HEK293 (cell line): ENCODE measurements at regions not wholly inside any gene's neighbourhood (a gene's known extent, or its start where the extent isn't known, plus 50 kb on each side); places are given as distances from the start of the nearest gene placed in this dataset.
A peak's percentile ranks its signal among the peaks of the same experiment; 100 is the strongest.

Source experiments
- CTCF ChIA-PET: fragments of 350-600 bp; formaldehyde crosslinking; extraction: SDS; loops from one replicate; lab custom pipeline; 2021; ENCODE audit warnings: antibody characterized with exemption; lab: Yijun Ruan, JAX
- POLR2A ChIA-PET: fragments of 300-600 bp; formaldehyde crosslinking; extraction: SDS; loops from one replicate; lab custom pipeline; 2020; ENCODE audit warnings: antibody characterized with exemption, inconsistent platforms; lab: Yijun Ruan, JAX
- H3K27ac ChIP-seq: fragments of 200-500 bp; sonication (Bioruptor generic); 2 replicates; pipeline ENCODE4 v1.5.1; 2014; ENCODE audit warnings: low read depth, low read length, control low read depth, inconsistent platforms; ENCODE audit errors: extremely low read depth
- H3K36me3 ChIP-seq, 2 experiments: fragments of 200-500 bp in 1 of 2; sonication (Bioruptor generic) in 1 of 2; 1 replicate in 1 of 2; 2 replicates in 1 of 2; pipeline ENCODE4 v1.5.1; 2014 to 2017; ENCODE audit warnings: inconsistent platforms in 2 of 2, low read length in 2 of 2; ENCODE audit not compliant: control insufficient read depth in 2 of 2, insufficient read depth in 1 of 2
- H3K4me1 ChIP-seq: fragments of 200-500 bp; sonication (Bioruptor generic); 2 replicates; pipeline ENCODE4 v1.5.1; 2014; ENCODE audit warnings: mild to moderate bottlenecking, low read length, inconsistent platforms; ENCODE audit not compliant: control insufficient read depth, insufficient read depth
- H3K4me3 ChIP-seq: 2 replicates; pipeline ENCODE4 v1.5.1; 2011; ENCODE audit warnings: low read depth, mild to moderate bottlenecking, control low read depth, low read length, moderate library complexity
- H3K9me3 ChIP-seq: fragments of 200-500 bp; sonication (Bioruptor generic); 2 replicates; pipeline ENCODE4 v1.5.1; 2014; ENCODE audit warnings: low read depth, low read length, inconsistent platforms; ENCODE audit not compliant: control insufficient read depth, insufficient read depth
- REST ChIP-seq: fragments of 450-650 bp; formaldehyde crosslinking; IDR thresholded peaks from 2 replicates; pipeline ENCODE4 v1.5.1; 2016; ENCODE audit warnings: missing biosample characterization, missing genetic modification characterization
- TRIM28 ChIP-seq: IDR thresholded peaks from 2 replicates; pipeline ENCODE4 v1.6.1; 2011; ENCODE audit warnings: low read length, control low read depth, borderline replicate concordance
- ZBTB48 ChIP-seq: fragments of 450-650 bp; formaldehyde crosslinking; IDR thresholded peaks from 2 replicates; pipeline ENCODE4 v1.5.1; 2016; ENCODE audit warnings: missing biosample characterization, missing genetic modification characterization
- ZBTB7A ChIP-seq: fragments of 450-650 bp; formaldehyde crosslinking; IDR thresholded peaks from 2 replicates; pipeline ENCODE4 v1.5.1; 2016; ENCODE audit warnings: low read depth, missing biosample characterization, missing genetic modification characterization
- ZIC2 ChIP-seq: fragments of 450-650 bp; formaldehyde crosslinking; IDR thresholded peaks from 2 replicates; pipeline ENCODE4 v1.5.1; 2016; ENCODE audit warnings: missing biosample characterization, missing genetic modification characterization
- ZNF132 ChIP-seq: fragments of 450-650 bp; formaldehyde crosslinking; IDR thresholded peaks from 2 replicates; pipeline ENCODE4 v1.5.1; 2017; ENCODE audit warnings: missing biosample characterization, missing genetic modification characterization, borderline replicate concordance
- ZNF184 ChIP-seq: fragments of 450-650 bp; IDR thresholded peaks from 2 replicates; pipeline ENCODE4 v1.5.1; 2018; ENCODE audit warnings: missing biosample characterization, mild to moderate bottlenecking, missing genetic modification characterization
- ZNF211 ChIP-seq: fragments of 450-650 bp; formaldehyde crosslinking; IDR thresholded peaks from 2 replicates; pipeline ENCODE4 v1.5.1; 2016; ENCODE audit warnings: low read depth, missing biosample characterization, missing genetic modification characterization
- ZNF221 ChIP-seq: fragments of 450-650 bp; formaldehyde crosslinking; IDR thresholded peaks from 2 replicates; pipeline ENCODE4 v1.5.1; 2017; ENCODE audit warnings: missing biosample characterization, missing genetic modification characterization, borderline replicate concordance
- ZNF311 ChIP-seq: fragments of 450-650 bp; formaldehyde crosslinking; IDR thresholded peaks from 2 replicates; pipeline ENCODE4 v1.5.1; 2017; ENCODE audit warnings: missing biosample characterization, missing genetic modification characterization, borderline replicate concordance
- ZNF350 ChIP-seq: fragments of 450-650 bp; formaldehyde crosslinking; IDR thresholded peaks from 2 replicates; pipeline ENCODE4 v1.5.0; 2017; ENCODE audit warnings: missing biosample characterization, mild to moderate bottlenecking, missing genetic modification characterization
- ZNF449 ChIP-seq: fragments of 450-650 bp; formaldehyde crosslinking; IDR thresholded peaks from 2 replicates; pipeline ENCODE4 v1.5.1; 2017; ENCODE audit warnings: missing biosample characterization, mild to moderate bottlenecking, missing genetic modification characterization, moderate library complexity
- ZNF518A ChIP-seq: fragments of 450-650 bp; formaldehyde crosslinking; conservative IDR thresholded peaks from 2 replicates; pipeline ENCODE4 v1.5.1; 2016; ENCODE audit warnings: low read depth, missing biosample characterization, missing genetic modification characterization
- ZNF544 ChIP-seq: fragments of 450-650 bp; formaldehyde crosslinking; IDR thresholded peaks from 2 replicates; pipeline ENCODE4 v1.5.0; 2017; ENCODE audit warnings: missing biosample characterization, missing genetic modification characterization
- ZNF548 ChIP-seq: fragments of 450-650 bp; formaldehyde crosslinking; IDR thresholded peaks from 2 replicates; pipeline ENCODE4 v1.5.1; 2016; ENCODE audit warnings: missing biosample characterization, missing genetic modification characterization
- ZNF596 ChIP-seq: fragments of 450-650 bp; IDR thresholded peaks from 2 replicates; pipeline ENCODE4 v1.5.0; 2018; ENCODE audit warnings: missing biosample characterization, mild to moderate bottlenecking, missing genetic modification characterization, moderate library complexity
- ZNF626 ChIP-seq: fragments of 450-650 bp; sonication (Bioruptor Pico); formaldehyde crosslinking; IDR thresholded peaks from 2 replicates; pipeline ENCODE4 v1.5.1; 2018; ENCODE audit warnings: missing biosample characterization, missing genetic modification characterization, inconsistent platforms
- ZNF692 ChIP-seq: fragments of 450-650 bp; formaldehyde crosslinking; IDR thresholded peaks from 2 replicates; pipeline ENCODE4 v1.5.1; 2016; ENCODE audit warnings: missing biosample characterization, missing genetic modification characterization
- TF ChIP-seq, protein P1 (sequence below): fragments of 450-650 bp; formaldehyde crosslinking; IDR thresholded peaks from 2 replicates; pipeline ENCODE4 v1.5.1; 2016; ENCODE audit warnings: missing biosample characterization, missing genetic modification characterization

- Histone ChIP-seq H3K36me3 (no peaks in the 10 kb centered on the region), H3K27ac (no peak overlapping the region), H3K4me3 (no peak overlapping the region), H3K4me1 (no peaks in the 10 kb centered on the region), H3K9me3 (no peaks in the 10 kb centered on the region)
- no peak for TF ChIP-seq ZNF692
- ChIA-PET POLR2A (no interaction called here), CTCF (no interaction called here)
These were observed 249.9 kb upstream of the ZNF32 start for GRCh38 chr10:43898592-43898991.

DNA sequence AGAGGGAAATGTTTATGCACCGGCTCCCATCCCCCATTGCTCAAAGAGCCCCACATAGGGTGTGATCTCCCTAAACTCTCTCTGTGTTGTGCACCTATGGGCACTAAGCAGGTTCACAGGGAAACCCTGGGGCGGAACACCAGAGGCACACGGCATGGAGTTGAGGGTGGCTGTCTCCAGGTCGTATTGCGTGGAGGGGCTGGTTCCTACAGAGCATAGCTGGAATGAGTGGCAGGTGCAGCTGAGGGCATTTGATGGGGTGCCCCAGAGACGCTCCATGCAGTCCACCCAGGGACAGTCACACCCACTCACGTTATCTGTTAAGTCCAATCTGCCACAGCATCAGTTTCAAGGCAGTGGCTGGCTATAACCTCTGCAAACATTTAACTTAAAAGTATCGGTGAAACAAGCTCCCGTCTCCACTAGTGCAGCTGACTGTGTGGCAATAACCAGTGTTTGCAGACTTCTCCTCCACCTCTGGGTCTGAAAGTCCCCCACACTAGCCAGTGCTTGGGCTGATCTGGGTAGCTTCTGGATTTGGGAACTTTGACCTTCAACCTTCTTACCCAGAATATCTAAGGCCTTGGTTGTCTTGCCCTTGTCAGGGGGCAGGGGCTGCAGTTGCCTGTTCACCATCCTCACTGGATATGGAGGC is 249.2 kb upstream of the ZNF32 start:
- no peak overlapping the region for H3K27ac ChIP-seq
- H3K36me3 ChIP-seq, result no peaks in the 10 kb centered on the region
- ChIA-PET CTCF (interaction anchor here (0.6 kb wide), 1 partner anchor 1103 kb away, joined by 3 read pairs; no protein-coding TSS in a partner anchor), POLR2A (no interaction called here)
- no peaks in the 10 kb centered on the region for H3K4me1 ChIP-seq
- H3K9me3 ChIP-seq, result no peaks in the 10 kb centered on the region
- no peak for TF ChIP-seq TRIM28
- TF ChIP-seq ZBTB7A (tag by site-specific recombination), result no peak
- no peak for TF ChIP-seq ZNF548 (tag by site-specific recombination)
- TF ChIP-seq ZNF596, result no peak
- TF ChIP-seq ZIC2 (tag by site-specific recombination), result no peak
- TF ChIP-seq ZNF544 (tag by site-specific recombination), result no peak
- TF ChIP-seq, protein P1, sequence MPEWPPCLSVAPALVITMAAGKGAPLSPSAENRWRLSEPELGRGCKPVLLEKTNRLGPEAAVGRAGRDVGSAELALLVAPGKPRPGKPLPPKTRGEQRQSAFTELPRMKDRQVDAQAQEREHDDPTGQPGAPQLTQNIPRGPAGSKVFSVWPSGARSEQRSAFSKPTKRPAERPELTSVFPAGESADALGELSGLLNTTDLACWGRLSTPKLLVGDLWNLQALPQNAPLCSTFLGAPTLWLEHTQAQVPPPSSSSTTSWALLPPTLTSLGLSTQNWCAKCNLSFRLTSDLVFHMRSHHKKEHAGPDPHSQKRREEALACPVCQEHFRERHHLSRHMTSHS, result no peak
- TF ChIP-seq ZNF350 (tag by site-specific recombination), result no peak
- TF ChIP-seq ZNF311 (tag by site-specific recombination), result no peak
- TF ChIP-seq ZNF132 (tag by site-specific recombination), result no peak
- no peak for TF ChIP-seq ZBTB48 (tag by site-specific recombination)
- TF ChIP-seq ZNF184 (tag by site-specific recombination), result no peak
- no peak for TF ChIP-seq ZNF626 (tag by site-specific recombination)
- no peak for TF ChIP-seq ZNF221 (tag by site-specific recombination)
- TF ChIP-seq ZNF211 (tag by site-specific recombination), result no peak
- TF ChIP-seq ZNF449, result no peak
- no peak overlapping the region for H3K4me3 ChIP-seq

DNA sequence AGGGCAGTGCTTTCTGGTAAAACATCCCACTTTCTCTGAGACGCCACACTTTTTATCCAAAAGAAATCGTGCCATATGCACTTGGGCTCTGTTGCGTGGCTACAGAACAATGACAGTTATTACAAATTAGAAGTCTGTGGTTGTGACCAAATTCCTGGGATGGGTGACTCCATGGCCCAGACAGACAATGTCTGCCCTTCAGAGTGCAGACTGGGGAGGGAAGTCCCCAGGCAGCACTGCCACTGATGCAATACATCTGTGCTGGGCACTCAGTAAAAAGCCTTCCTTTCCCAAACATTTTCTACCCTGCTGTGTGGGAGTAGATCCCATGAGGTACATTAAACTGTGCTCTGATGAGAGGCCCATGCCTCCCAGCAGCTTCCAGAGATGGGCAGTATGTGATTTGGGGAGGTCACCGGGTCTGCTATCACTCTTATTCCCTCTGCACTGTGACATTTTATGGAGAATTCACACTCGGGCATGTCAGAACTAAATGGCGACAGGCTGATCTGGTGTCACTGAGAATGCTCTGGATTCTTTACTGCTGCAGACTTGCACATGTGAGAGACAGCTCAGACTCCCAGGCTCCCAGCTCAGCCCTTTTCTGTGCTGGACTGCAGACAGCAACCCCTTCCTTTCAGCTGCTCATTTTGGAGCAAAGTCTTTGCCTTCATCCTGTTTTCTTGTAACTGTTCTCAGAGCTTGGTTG is 243.5 kb upstream of the ZNF32 start:
- H3K27ac ChIP-seq, result no peak overlapping the region
- CTCF ChIA-PET, result no interaction called here
- TF ChIP-seq REST, result peak; percentile 71
- no peak for TF ChIP-seq ZNF518A (tag by site-specific recombination)

More for the DNA sequence above, 243.5 kb upstream of the ZNF32 start:
- POLR2A ChIA-PET, result no interaction called here
- H3K4me1 ChIP-seq, result no peaks in the 10 kb centered on the region
- no peak overlapping the region for H3K4me3 ChIP-seq
- H3K36me3 ChIP-seq, result no peaks in the 10 kb centered on the region
- no peaks in the 10 kb centered on the region for H3K9me3 ChIP-seq
